GM19043 (cell line): ENCODE measurements at regions not wholly inside any gene's neighbourhood (a gene's known extent, or its start where the extent isn't known, plus 50 kb on each side); places are given as distances from the start of the nearest gene placed in this dataset.

Experiments used
- ATAC-seq: cut with Tn5 transposase; IDR thresholded peaks from one replicate; pipeline ENCODE4 v1.9.1; 2021; ENCODE audit warnings: low read depth; ENCODE audit not compliant: unreplicated experiment

- ATAC-seq = no peak
Measured at GRCh38 chr9:23502004-23502403, 324.0 kb downstream of the ELAVL2 start.

- no peak for ATAC-seq
Measured at GRCh38 chr9:23522952-23523351, 303.1 kb downstream of the ELAVL2 start.

- no peak for ATAC-seq
Measured at GRCh38 chr9:23524607-23525155, 301.4 kb downstream of the ELAVL2 start.

- no peak for ATAC-seq
Measured at GRCh38 chr9:23526806-23527205, 299.2 kb downstream of the ELAVL2 start.

GRCh38 chr9:23532282-23532681, 293.8 kb downstream of the ELAVL2 start:
- ATAC-seq = no peak

GRCh38 chr9:23537192-23538066, 288.6 kb downstream of the ELAVL2 start:
- ATAC-seq = no peak

GRCh38 chr9:23538067-23538402, 288.0 kb downstream of the ELAVL2 start:
- ATAC-seq = no peak

- no peak for ATAC-seq
Measured at GRCh38 chr9:23538461-23539003, 287.5 kb downstream of the ELAVL2 start.

- no peak for ATAC-seq
Measured at GRCh38 chr9:23539311-23539710, 286.7 kb downstream of the ELAVL2 start.

- no peak for ATAC-seq
Measured at GRCh38 chr9:23541976-23542375, 284.1 kb downstream of the ELAVL2 start.

- no peak for ATAC-seq
Measured at GRCh38 chr9:23542438-23542837, 283.6 kb downstream of the ELAVL2 start.

GRCh38 chr9:23542927-23543326, 283.1 kb downstream of the ELAVL2 start:
- no peak for ATAC-seq

- no peak for ATAC-seq
Measured at GRCh38 chr9:23543419-23543818, 282.6 kb downstream of the ELAVL2 start.

GRCh38 chr9:23545728-23546127, 280.3 kb downstream of the ELAVL2 start:
- no peak for ATAC-seq

- ATAC-seq = no peak
Measured at GRCh38 chr9:23551311-23551721, 274.7 kb downstream of the ELAVL2 start.

- no peak for ATAC-seq
Measured at GRCh38 chr9:23551929-23552707, 273.9 kb downstream of the ELAVL2 start.

- ATAC-seq = no peak
Measured at GRCh38 chr9:23552876-23553601, 273.0 kb downstream of the ELAVL2 start.

- ATAC-seq = no peak
Measured at GRCh38 chr9:23554686-23555085, 271.4 kb downstream of the ELAVL2 start.

- ATAC-seq = no peak
Measured at GRCh38 chr9:23555851-23556250, 270.2 kb downstream of the ELAVL2 start.

- no peak for ATAC-seq
Measured at GRCh38 chr9:23556459-23556858, 269.6 kb downstream of the ELAVL2 start.

- ATAC-seq = no peak
Measured at GRCh38 chr9:23557689-23558088, 268.4 kb downstream of the ELAVL2 start.
